Peyer's patch (tissue), 4 donors: ENCODE measurements at regions not wholly inside any gene's neighbourhood (a gene's known extent, or its start where the extent isn't known, plus 50 kb on each side); places are given as distances from the start of the nearest gene placed in this dataset.
"Not testable (repeated sequence)": the region's sequence is repeated elsewhere in the genome, so short reads cannot be mapped to it uniquely, and the experiment has no call there.

Source experiments
- DNase-seq, 3 donors: peaks; one replicate each; pipeline ENCODE4 v3.0.0-alpha.2; 2017 to 2019
- H3K27ac ChIP-seq, 4 donors: fragments of 200-600 bp; sonication (generic); one replicate each; pipeline ENCODE4 v1.5.1; 2016 to 2019
- H3K27me3 ChIP-seq, 2 donors: fragments of 200-600 bp; sonication (generic); one replicate each; pipeline ENCODE4 v1.5.1; 2019
- H3K36me3 ChIP-seq, 3 donors: fragments of 200-600 bp; sonication (generic); one replicate each; pipeline ENCODE4 v1.5.1; 2016 to 2019
- H3K4me1 ChIP-seq, 4 donors: fragments of 200-600 bp; sonication (generic); one replicate each; pipeline ENCODE4 v1.5.1; 2016 to 2019
- H3K4me3 ChIP-seq, 4 donors: fragments of 200-600 bp; sonication (generic); 1 replicate in 3 of 4; 2 replicates in 1 of 4; pipeline ENCODE4 v1.5.1; 2016 to 2019; ENCODE audit warnings: mild to moderate bottlenecking in 1 of 4
- H3K9me3 ChIP-seq, 4 donors: fragments of 200-600 bp; sonication (generic); one replicate each; pipeline ENCODE4 v1.5.1; 2016 to 2019; ENCODE audit warnings: mild to moderate bottlenecking in 1 of 4
- CTCF ChIP-seq, 6 experiments: fragments of 450-650 bp in 4 of 6; fragments of 200-600 bp in 2 of 6; sonication (generic) in 1 of 6; IDR thresholded peaks; one replicate each; pipeline ENCODE4 v1.5.1; 2017 to 2019; ENCODE audit warnings: antibody characterized with exemption in 6 of 6, mild to moderate bottlenecking in 3 of 6, moderate library complexity in 1 of 6
- POLR2A ChIP-seq, 2 donors: fragments of 450-650 bp; IDR thresholded peaks; one replicate each; pipeline ENCODE4 v1.5.1; 2017; ENCODE audit warnings: antibody characterized with exemption in 2 of 2, mild to moderate bottlenecking in 2 of 2, moderate library complexity in 2 of 2

- Histone ChIP-seq H3K36me3 (no peaks in the 10 kb centered on the region), H3K4me1 (no peaks in the 10 kb centered on the region), H3K27me3 (no peaks in the 10 kb centered on the region), H3K9me3 (no peaks in the 10 kb centered on the region), H3K4me3 (no peak overlapping the region), H3K27ac (no peak overlapping the region)
- TF ChIP-seq POLR2A (IDR thresholded peaks at IDR 0.05) (no peak), CTCF (IDR thresholded peaks at IDR 0.05) (no peak)
- no peak for DNase-seq
Measured at GRCh38 chr9:129449066-129449465, 171.8 kb downstream of the C9orf50 start.

- H3K27ac ChIP-seq: no peak overlapping the region
Measured at GRCh38 chr9:129446828-129447550, 173.9 kb downstream of the C9orf50 start.

GRCh38 chr9:129445794-129446306 lies 175.1 kb downstream of the C9orf50 start:
- TF ChIP-seq POLR2A (IDR thresholded peaks at IDR 0.05) (no peak), CTCF (IDR thresholded peaks at IDR 0.05) (no peak)
- Histone ChIP-seq H3K4me3 (no peak overlapping the region), H3K36me3 (no peaks in the 10 kb centered on the region), H3K4me1 (peaks cover 0 to 9% (median 0%) of the 10 kb centered on the region in 4 donors), H3K27ac (no peak overlapping the region), H3K27me3 (no peaks in the 10 kb centered on the region), H3K9me3 (no peaks in the 10 kb centered on the region)
- DNase-seq: no peak

More at GRCh38 chr9:129446828-129447550, 173.9 kb downstream of the C9orf50 start:
- H3K4me3 ChIP-seq: no peak overlapping the region
- no peak for DNase-seq
- H3K4me1 ChIP-seq: peaks cover 0 to 9% (median 0%) of the 10 kb centered on the region in 4 donors
- H3K36me3 ChIP-seq: no peaks in the 10 kb centered on the region
- no peaks in the 10 kb centered on the region for H3K9me3 ChIP-seq
- no peaks in the 10 kb centered on the region for H3K27me3 ChIP-seq
- no peak for TF ChIP-seq CTCF (IDR thresholded peaks at IDR 0.05)
- TF ChIP-seq POLR2A (IDR thresholded peaks at IDR 0.05): no peak

GRCh38 chr9:129443515-129444164 lies 177.3 kb downstream of the C9orf50 start:
- H3K36me3 ChIP-seq, H3K27me3 ChIP-seq, DNase-seq, H3K9me3 ChIP-seq, H3K4me3 ChIP-seq: not testable (repeated sequence)
- peaks cover 0 to 11% (median 0%) of the 10 kb centered on the region in 4 donors for H3K4me1 ChIP-seq
- H3K27ac ChIP-seq: peak overlapping the region in 1 of 4 donors; percentile 17

- H3K36me3 ChIP-seq: no peaks in the 10 kb centered on the region
- DNase-seq: peak in 2 of 3 donors; percentile 86 to 87
- peak overlapping the region in 2 of 4 donors; percentile 17 to 78 for H3K27ac ChIP-seq
- TF ChIP-seq POLR2A (IDR thresholded peaks at IDR 0.05): peak in 1 of 2 donors; percentile 29
- TF ChIP-seq CTCF (IDR thresholded peaks at IDR 0.05): no peak
- H3K4me3 ChIP-seq: peak overlapping the region in 1 of 4 donors; percentile 25
- H3K4me1 ChIP-seq: peaks cover 0 to 18% (median 2%) of the 10 kb centered on the region in 4 donors
- H3K9me3 ChIP-seq: no peaks in the 10 kb centered on the region
- H3K27me3 ChIP-seq: peaks cover 0 to under 1% of the 10 kb centered on the region in 2 donors
Measured at GRCh38 chr9:129442803-129443511, 177.9 kb downstream of the C9orf50 start.
